ENCODE measurements at regions not wholly inside any gene's neighbourhood (a gene's known extent, or its start where the extent isn't known, plus 50 kb on each side); places are given as distances from the start of the nearest gene placed in this dataset.

GRCh38 chr5:130710596-130710995, 454.5 kb downstream of the HINT1 start:
- TF ChIP-seq POLR2A (IDR thresholded peaks at IDR 0.05) (no peak), CTCF (IDR thresholded peaks at IDR 0.05) (no peak)
